ENCODE measurements at regions not wholly inside any gene's neighbourhood (a gene's known extent, or its start where the extent isn't known, plus 50 kb on each side); places are given as distances from the start of the nearest gene placed in this dataset.

- TF ChIP-seq NR2C1 (IDR thresholded peaks at IDR 0.05) (no peak), CHD1 (IDR thresholded peaks at IDR 0.05; ENCODE audit: low read depth, low read length) (no peak)
These were observed 67.2 kb upstream of the TRIO start (continued) for GRCh38 chr5:14075937-14076336.

DNA sequence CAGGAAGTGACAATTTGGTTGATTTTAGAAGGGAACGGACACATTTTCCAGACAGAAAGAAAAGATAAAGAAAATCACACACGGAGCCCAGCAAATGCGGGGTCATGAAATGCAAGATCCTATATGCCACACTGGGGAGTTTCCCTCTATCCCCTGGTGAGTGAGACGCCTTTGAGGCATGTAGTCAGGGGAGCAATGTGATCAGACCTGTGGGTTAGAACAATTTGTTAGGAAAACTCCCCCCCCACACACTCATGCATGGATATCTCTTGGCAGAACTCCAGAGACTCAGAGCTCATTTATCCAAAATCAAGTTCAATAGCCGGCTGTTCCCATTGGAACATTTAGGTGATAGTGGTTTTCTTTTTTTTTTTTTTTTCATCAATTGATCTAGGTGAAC lies 71.7 kb upstream of the TRIO start:
- RAD21 ChIA-PET (ENCODE audit: unreplicated experiment), result no interaction called here
- in situ Hi-C loops (cut with MboI) (no loop called here), intact Hi-C loops (cut with micrococcal nuclease; ENCODE audit: unreplicated experiment) (no loop called here)
- Histone ChIP-seq H3K4me2 (ENCODE audit: control insufficient read depth, insufficient read depth) (no peak overlapping the region), H3K27ac (ENCODE audit: control insufficient read depth, insufficient read depth) (no peak overlapping the region), H4K20me1 (ENCODE audit: control insufficient read depth, insufficient read depth) (no peaks in the 10 kb centered on the region), H3K4me3 (no peak overlapping the region), H3K4me1 (ENCODE audit: control insufficient read depth, insufficient read depth, low read length) (no peaks in the 10 kb centered on the region), H2AFZ (ENCODE audit: control insufficient read depth, low read depth, low read length) (no peak overlapping the region), H3K27me3 (replicated peaks in 1 of 2; ENCODE audit: control insufficient read depth in 2 of 2, insufficient read depth in 2 of 2, low read length in 1 of 2) (no peaks in the 10 kb centered on the region; a peak in 3 of 4 replicates), H3K9ac (ENCODE audit: control insufficient read depth, insufficient read depth, low read length) (no peak overlapping the region), H3K79me2 (ENCODE audit: control insufficient read depth, insufficient read depth, low read length) (no peaks in the 10 kb centered on the region), H3K36me3 (ENCODE audit: control insufficient read depth in 2 of 2, insufficient read depth in 2 of 2, low read length in 1 of 2) (no peaks in the 10 kb centered on the region), H3K9me3 (replicated peaks; ENCODE audit: control insufficient read depth, insufficient read depth, low read length) (no peaks in the 10 kb centered on the region)
- ATAC-seq (no peak), DNase-seq (ENCODE audit: low read depth, low spot score) (no peak), FAIRE-seq (no peak)
- SMC1A ChIA-PET (ENCODE audit: uncharacterized antibody, unreplicated experiment), result interaction anchor here (1.7 kb wide), 1 partner anchor 18 kb away, joined by 4 read pairs; no protein-coding TSS in a partner anchor
- POLR2A ChIA-PET, result no interaction called here
- BruUV-seq (replicated peaks), result no TSS peak
- WGBS (ENCODE audit: insufficient coverage, insufficient replicate concordance, low lambda C conversion rate, missing lambda C conversion rate), result 61% methylated on average over 5 of the region's 5 CpGs
- CTCF ChIA-PET, result interaction anchor here (0.6 kb wide), 1 partner anchor 38 kb away, joined by 4 read pairs; no protein-coding TSS in a partner anchor
- TF ChIP-seq TBL1XR1 (IDR thresholded peaks at IDR 0.05; ENCODE audit: low read depth, low read length) (no peak), HDAC2 (IDR thresholded peaks at IDR 0.05) (no peak), RAD21 (IDR thresholded peaks at IDR 0.05; ENCODE audit: insufficient read depth, low read depth, low read length) (no peak), RB1 (IDR thresholded peaks at IDR 0.05; ENCODE audit: borderline replicate concordance) (no peak), ATF7 (IDR thresholded peaks at IDR 0.05; ENCODE audit: low read depth) (no peak), ZNF217 (IDR thresholded peaks at IDR 0.05) (no peak), TARDBP (IDR thresholded peaks at IDR 0.05; ENCODE audit: borderline replicate concordance) (no peak), STAT1 (conservative IDR thresholded peaks at IDR 0.05) (no peak), POLR2AphosphoS2 (IDR thresholded peaks at IDR 0.05; ENCODE audit: low read depth, low read length) (no peak), CHD2 (IDR thresholded peaks at IDR 0.05; ENCODE audit: borderline replicate concordance, low read depth, low read length) (no peak), SIX5 (IDR thresholded peaks at IDR 0.05; ENCODE audit: low read depth, low read length, severe bottlenecking) (no peak)
- TF ChIP-seq, protein P1, sequence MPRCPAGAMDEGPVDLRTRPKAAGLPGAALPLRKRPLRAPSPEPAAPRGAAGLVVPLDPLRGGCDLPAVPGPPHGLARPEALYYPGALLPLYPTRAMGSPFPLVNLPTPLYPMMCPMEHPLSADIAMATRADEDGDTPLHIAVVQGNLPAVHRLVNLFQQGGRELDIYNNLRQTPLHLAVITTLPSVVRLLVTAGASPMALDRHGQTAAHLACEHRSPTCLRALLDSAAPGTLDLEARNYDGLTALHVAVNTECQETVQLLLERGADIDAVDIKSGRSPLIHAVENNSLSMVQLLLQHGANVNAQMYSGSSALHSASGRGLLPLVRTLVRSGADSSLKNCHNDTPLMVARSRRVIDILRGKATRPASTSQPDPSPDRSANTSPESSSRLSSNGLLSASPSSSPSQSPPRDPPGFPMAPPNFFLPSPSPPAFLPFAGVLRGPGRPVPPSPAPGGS (IDR thresholded peaks at IDR 0.05; ENCODE audit: borderline replicate concordance, insufficient read depth, low read depth, low read length, poor library complexity, severe bottlenecking), result no peak
- TF ChIP-seq, protein P2, sequence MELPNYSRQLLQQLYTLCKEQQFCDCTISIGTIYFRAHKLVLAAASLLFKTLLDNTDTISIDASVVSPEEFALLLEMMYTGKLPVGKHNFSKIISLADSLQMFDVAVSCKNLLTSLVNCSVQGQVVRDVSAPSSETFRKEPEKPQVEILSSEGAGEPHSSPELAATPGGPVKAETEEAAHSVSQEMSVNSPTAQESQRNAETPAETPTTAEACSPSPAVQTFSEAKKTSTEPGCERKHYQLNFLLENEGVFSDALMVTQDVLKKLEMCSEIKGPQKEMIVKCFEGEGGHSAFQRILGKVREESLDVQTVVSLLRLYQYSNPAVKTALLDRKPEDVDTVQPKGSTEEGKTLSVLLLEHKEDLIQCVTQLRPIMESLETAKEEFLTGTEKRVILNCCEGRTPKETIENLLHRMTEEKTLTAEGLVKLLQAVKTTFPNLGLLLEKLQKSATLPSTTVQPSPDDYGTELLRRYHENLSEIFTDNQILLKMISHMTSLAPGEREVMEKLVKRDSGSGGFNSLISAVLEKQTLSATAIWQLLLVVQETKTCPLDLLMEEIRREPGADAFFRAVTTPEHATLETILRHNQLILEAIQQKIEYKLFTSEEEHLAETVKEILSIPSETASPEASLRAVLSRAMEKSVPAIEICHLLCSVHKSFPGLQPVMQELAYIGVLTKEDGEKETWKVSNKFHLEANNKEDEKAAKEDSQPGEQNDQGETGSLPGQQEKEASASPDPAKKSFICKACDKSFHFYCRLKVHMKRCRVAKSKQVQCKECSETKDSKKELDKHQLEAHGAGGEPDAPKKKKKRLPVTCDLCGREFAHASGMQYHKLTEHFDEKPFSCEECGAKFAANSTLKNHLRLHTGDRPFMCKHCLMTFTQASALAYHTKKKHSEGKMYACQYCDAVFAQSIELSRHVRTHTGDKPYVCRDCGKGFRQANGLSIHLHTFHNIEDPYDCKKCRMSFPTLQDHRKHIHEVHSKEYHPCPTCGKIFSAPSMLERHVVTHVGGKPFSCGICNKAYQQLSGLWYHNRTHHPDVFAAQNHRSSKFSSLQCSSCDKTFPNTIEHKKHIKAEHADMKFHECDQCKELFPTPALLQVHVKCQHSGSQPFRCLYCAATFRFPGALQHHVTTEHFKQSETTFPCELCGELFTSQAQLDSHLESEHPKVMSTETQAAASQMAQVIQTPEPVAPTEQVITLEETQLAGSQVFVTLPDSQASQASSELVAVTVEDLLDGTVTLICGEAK (IDR thresholded peaks at IDR 0.05; ENCODE audit: borderline replicate concordance), result no peak
- TF ChIP-seq, protein P3, sequence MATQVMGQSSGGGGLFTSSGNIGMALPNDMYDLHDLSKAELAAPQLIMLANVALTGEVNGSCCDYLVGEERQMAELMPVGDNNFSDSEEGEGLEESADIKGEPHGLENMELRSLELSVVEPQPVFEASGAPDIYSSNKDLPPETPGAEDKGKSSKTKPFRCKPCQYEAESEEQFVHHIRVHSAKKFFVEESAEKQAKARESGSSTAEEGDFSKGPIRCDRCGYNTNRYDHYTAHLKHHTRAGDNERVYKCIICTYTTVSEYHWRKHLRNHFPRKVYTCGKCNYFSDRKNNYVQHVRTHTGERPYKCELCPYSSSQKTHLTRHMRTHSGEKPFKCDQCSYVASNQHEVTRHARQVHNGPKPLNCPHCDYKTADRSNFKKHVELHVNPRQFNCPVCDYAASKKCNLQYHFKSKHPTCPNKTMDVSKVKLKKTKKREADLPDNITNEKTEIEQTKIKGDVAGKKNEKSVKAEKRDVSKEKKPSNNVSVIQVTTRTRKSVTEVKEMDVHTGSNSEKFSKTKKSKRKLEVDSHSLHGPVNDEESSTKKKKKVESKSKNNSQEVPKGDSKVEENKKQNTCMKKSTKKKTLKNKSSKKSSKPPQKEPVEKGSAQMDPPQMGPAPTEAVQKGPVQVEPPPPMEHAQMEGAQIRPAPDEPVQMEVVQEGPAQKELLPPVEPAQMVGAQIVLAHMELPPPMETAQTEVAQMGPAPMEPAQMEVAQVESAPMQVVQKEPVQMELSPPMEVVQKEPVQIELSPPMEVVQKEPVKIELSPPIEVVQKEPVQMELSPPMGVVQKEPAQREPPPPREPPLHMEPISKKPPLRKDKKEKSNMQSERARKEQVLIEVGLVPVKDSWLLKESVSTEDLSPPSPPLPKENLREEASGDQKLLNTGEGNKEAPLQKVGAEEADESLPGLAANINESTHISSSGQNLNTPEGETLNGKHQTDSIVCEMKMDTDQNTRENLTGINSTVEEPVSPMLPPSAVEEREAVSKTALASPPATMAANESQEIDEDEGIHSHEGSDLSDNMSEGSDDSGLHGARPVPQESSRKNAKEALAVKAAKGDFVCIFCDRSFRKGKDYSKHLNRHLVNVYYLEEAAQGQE (IDR thresholded peaks at IDR 0.05; ENCODE audit: low read depth, low read length), result no peak
